Epithelial cell of prostate (primary cell): ENCODE measurements at regions not wholly inside any gene's neighbourhood (a gene's known extent, or its start where the extent isn't known, plus 50 kb on each side); places are given as distances from the start of the nearest gene placed in this dataset.

Experiments used
- DNase-seq: peaks from one replicate; pipeline ENCODE4 v3.0.0-alpha.2; 2011; ENCODE audit warnings: low read depth, low spot score
- H3K27ac ChIP-seq: fragments of 450-650 bp; 2 replicates; pipeline ENCODE4 v1.5.1; 2017; ENCODE audit warnings: mild to moderate bottlenecking

DNA sequence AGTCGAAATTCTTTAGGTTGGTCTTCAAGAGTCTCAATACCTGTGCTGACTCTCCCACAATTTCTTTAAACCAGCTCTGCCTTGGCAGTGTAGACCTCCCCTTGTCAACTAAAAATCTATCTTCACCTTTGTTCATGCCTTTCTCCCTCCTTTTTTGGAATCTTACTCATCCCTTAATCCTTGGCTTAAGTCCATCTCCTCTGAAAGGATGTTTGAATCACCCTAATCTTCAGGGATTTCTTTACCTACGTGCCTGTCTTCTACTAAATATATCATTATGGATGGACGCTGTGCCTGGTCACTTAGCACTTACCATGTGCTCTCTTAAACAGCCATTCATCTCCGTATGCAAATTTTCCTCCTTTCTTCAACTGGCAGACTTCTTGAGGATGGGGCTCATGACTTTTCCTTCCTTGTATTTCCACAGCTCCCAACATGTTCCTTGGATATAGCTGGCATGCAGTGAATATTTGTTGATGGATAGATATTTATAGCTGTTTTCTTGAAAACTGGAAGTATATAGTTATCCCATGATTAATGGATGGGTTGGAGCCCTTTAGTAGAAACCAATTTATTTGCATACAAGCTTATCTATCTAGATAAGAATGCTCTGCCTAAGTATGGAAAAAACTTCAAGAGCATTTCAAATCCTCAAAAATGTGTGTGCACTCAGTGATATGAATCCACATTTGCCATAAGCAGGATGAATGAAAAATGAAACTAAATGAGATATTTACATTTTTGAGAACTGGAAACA lies 166.6 kb downstream of the SPRY1 start:
- no peak for DNase-seq
- no peak overlapping the region for H3K27ac ChIP-seq

DNA sequence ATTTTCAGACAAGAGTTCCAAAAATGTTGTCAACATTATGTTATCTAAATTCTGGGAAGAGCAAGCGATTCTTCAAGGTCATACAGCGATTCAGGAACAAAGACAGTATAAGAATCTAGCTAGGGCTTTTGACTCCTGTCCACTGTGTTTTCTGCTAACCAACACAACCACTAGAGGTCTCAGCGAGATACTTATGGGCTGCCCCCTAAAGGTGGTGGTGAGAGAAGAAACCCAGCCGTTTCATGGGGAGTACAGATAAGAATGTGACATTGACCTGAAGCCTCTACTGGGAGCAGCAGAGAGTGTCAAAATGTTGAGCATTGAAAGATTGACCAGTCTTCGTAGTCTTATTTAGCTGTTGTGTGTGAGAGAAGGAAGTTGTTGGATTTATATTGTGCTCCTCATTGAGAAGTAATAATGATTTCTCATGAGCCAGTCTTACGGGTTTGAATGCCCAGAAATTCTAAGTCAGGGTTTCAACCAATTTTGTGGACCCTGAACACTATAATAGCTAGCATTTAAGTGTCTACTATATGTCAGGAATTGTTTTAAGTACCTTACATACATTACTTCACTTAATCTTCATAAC lies 168.3 kb downstream of the SPRY1 start:
- H3K27ac ChIP-seq = no peak overlapping the region
- DNase-seq = no peak

DNA sequence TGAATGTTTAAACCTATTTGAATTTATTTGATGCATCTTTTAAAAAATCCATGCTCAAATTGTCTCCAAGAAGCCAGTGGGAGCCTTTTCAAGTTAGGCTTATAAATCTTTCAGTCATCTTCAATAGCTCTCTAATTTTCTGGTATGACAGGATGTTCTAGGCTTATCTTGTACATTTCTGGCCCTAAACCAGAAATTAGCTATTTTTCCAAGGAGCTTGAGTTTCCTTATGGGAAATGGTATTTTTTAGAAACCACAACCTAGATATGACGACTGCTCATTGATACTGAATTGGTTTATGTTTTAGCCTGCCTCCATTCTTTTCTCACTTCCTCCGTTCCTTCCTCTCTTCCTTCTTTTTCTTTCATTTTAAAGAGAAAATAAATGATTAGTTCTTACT lies 172.3 kb downstream of the SPRY1 start:
- H3K27ac ChIP-seq = no peak overlapping the region
- no peak for DNase-seq

DNA sequence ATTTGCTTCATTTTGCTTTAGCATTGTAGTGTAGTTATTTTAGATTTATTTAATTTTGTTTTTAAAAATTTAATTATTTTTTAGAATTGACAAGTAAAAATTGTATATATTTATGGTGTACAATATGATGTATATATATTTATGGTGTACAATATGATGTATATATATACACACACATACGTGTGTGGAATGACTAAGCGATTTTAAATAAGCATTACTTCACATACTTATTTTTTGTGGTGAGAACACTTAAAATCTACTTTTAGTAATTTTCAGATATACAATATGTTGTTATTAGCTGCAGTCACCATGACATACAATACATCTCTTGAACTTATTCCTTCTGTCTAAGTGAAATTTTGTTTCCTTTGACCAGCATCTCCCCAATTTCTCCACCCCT lies 172.9 kb downstream of the SPRY1 start:
- H3K27ac ChIP-seq = no peak overlapping the region
- no peak for DNase-seq

DNA sequence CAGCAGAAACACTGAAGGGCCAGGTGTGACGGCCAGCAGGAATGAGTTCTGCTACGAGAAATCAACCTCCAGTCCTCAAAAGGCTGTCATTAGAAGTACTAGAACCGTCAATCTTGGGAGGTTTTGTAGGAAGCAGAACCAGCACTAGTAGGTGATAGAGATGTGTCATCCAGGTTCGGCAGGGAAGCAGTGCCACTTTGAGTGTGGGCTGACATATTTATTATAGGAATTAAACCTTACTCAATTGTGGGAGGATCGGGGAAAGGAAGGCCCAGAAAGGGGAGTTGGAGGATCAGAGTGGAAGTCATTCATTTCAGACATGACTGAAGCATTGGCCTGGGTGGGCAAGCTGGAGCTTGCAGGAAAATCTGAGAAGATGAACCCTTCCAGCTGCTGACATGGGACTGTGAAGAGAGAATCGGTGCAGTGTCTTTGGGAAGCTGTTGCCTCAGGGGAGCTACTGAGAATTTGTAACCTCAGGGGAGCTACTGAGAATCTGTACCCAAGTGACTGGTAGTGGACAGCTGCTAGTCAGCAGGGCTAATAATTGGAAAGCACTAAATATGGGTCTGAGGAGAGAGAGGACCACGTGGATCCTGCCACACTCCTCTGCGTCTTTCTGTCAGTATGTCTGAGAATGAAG lies 177.4 kb downstream of the SPRY1 start:
- no peak for DNase-seq
- H3K27ac ChIP-seq = no peak overlapping the region

DNA sequence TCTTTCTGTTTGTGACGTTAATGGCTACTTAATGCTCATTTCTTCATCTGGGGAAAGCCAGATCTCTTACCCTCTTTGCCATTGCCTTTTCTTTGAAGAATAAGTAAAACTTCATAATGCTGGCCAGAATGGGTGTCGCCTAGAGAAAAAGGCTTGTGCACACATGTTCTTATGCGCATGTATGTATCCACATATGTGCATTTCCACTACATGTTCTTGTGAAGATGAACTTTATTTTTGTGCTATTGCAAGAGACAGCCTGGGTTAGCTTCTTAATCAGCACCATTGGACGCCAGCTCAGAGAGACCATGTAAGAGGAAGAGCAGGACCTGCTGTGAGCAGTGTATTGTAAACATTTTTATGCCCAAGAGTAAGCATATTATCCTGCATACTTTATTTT lies 178.7 kb downstream of the SPRY1 start:
- no peak overlapping the region for H3K27ac ChIP-seq
- no peak for DNase-seq

DNA sequence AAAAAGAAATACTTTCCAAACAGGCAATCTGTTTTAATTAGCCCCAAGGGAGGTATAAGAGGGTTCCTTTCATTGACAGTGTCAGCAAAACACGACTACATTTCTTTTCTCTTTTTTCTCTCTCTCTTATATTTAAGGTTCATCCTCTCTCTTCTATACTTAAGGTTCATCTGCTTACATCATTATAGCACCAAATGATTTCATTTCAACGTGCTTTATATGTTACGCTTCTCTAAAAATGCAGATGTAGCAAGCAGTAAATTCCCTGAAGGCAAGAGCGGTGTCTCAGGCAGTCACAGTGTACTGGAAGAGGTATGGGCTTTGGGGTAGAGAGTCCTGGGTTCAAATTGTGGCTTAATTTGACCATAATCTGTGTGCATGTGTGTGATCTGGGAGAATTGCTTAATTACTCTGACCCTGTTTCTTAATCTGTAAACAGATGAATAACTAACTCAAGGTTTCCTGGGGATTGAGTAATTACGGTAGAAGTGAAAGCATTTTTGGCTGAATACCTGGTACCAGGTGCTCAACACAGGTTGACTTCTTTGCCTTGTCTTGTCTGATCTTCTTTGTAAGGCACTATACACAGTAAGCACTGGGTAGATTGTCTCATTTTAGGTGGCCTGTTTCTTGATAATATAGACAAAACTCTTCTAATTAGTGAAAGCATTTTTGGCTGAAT lies 180.8 kb downstream of the SPRY1 start:
- no peak for DNase-seq
- no peak overlapping the region for H3K27ac ChIP-seq

DNA sequence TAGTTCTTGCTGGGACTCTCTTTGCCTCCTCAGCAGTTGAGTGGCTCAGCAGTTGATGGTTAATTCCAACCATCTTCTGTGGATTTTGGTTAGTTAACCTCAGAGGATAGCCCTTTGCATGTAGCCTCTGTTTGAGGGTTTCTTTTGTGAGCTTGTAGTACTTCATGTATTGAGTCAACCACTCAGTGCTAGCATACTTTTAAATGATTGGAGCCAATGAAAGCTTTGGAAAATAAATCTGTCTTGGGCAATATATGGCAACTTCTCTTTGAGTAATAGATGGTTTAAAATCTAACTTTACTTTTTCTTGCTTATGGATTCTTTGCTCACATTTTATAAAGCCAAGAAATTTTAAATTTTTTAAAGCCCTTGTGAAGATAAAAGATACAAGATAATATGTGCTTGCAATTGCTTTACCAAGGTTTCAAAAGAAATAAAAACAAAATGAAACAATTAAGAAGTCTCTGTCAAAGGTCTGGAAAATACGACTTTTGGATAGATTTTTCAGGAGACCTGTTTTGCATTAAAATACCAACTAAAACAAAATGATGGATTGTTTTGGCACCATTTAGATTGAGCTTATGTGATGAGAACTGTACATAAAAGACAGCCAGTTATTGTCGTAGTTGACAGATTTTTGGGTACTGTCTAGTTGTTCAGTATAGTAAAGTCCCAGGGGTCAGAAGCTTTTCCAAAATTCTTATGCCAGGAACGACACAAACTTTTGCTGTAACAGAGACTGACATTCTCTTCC lies 181.9 kb downstream of the SPRY1 start:
- no peak overlapping the region for H3K27ac ChIP-seq
- DNase-seq = no peak

DNA sequence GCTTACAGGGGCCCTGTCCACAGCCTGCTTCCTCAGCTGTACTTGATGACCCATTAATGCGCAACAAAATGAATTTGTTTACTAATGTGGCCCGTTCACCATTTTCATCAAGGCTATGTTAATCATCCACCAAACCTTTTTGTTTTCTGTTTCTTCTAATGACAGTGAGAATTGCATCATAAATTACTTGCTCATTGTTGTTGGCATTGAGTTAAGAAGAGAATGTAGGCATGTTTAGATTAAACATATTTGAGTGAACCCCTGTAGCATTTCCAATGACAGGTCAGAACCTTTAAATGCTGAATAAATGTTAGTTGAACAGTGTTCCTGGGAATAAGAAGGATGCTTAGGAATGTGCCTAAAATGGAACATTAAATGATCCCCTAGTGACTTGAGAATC lies 183.4 kb downstream of the SPRY1 start:
- DNase-seq = no peak
- no peak overlapping the region for H3K27ac ChIP-seq

DNA sequence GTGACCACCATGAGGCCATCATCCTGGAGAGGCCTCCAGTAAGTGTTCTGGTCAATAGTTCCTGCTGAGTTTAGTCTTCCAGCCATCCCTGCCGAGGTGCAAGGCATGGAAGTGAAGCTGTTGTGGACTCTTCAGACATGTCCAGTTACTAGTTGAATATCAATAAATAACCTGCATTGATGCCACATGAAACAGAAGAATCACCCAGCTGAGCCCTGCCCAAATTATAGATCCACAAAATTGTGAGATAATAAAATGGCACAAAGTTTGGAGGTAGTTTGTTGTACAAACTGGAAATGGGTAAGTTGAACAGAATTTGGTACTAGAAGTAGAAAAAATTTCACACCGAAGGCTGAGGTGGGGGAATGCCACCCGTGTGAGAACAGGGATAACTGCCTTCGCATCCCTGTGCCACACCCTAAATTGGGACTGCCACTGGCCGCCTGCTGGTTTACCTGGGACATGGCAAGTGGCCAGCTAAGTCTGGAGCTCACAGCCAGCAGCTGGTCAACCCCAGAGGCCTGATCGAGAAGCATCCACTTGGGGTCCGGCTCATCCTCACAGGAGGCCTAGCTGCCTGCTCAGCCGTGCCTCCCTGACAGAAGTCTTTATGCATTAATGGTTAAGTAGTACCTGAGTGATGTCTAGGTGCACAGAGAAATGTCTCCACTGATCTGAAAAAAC lies 184.5 kb downstream of the SPRY1 start:
- no peak overlapping the region for H3K27ac ChIP-seq
- DNase-seq = no peak

DNA sequence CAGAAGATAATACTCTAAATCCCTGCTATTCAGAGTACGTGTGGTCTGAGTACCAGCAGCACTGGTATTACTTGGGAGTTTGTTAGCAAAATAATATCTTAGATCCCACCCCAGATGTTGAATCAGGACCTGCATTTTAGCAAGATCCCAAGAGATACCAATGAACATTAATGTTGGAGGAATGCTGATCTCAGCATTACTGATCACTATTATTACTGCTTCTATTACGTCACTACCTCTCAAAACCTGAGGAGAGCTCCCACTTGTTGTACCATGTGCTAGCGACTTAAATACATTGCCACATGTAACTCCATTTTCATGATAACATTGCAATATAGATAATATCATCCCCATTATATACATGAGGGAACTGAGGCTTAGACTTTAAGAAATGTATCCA lies 185.2 kb downstream of the SPRY1 start:
- H3K27ac ChIP-seq = no peak overlapping the region
- no peak for DNase-seq

DNA sequence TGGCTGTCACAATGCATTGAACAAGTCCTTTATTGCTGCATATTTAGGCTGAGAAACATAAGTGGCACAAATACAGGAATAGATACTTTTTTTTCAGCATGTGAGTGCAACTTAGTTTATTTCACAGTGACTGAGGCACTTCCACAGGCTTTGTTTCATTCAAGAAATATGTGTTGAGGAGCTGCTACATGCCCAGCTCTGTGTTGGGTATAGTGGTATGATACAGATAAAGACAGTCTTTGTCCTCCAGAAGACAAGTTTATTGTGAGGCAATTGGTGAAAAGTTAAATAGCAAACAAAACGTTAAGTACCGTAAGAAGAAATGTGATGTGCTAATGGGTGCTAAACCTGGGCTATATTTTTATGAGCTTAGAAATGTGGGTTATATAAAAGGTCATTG lies 186.4 kb downstream of the SPRY1 start:
- H3K27ac ChIP-seq = no peak overlapping the region
- DNase-seq = peak; percentile 34

DNA sequence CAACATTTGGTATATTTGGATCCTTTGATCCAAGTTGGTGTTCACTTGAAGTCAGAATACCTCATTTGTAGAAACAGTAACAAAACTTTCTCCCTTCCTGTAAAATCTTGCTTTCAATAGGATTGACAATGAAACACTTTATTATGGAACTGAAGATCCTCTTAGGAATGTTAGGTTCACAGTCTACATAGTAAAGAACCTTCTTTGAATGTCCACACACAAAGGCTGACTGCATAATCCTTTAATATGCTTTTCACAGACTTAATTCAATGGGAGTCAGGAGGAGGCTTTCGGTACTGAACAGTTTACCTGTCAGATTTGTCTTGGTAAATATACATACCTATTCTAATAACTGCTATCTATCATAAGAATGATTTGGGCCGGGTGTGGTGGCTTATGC lies 188.5 kb downstream of the SPRY1 start:
- H3K27ac ChIP-seq = no peak overlapping the region
- DNase-seq = no peak

DNA sequence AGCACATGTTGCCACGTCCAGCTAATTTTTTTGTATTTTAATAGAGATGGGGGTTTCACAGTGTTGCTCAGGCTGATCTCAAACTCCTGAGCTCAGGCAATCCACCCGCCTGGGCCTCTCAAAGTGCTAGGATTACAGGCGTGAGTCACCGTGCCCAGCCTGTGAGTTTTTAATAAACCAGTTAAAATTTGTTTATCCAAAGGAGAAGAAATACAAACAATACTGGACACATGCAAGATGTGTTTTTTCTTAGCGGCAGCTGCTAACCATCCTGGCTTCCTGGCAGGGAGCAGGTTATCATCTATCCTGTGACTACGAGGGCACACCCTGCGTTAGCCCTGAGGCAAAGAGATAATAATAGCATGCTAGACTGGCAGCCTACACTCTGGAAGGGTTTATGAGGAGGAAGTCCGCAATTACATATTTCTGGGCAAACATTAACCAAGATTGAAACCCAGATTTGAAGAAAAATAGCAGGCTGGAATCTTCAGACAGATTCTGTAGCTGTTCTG lies 191.4 kb downstream of the SPRY1 start:
- DNase-seq = peak; percentile 69
- peak overlapping the region; percentile 65 for H3K27ac ChIP-seq

DNA sequence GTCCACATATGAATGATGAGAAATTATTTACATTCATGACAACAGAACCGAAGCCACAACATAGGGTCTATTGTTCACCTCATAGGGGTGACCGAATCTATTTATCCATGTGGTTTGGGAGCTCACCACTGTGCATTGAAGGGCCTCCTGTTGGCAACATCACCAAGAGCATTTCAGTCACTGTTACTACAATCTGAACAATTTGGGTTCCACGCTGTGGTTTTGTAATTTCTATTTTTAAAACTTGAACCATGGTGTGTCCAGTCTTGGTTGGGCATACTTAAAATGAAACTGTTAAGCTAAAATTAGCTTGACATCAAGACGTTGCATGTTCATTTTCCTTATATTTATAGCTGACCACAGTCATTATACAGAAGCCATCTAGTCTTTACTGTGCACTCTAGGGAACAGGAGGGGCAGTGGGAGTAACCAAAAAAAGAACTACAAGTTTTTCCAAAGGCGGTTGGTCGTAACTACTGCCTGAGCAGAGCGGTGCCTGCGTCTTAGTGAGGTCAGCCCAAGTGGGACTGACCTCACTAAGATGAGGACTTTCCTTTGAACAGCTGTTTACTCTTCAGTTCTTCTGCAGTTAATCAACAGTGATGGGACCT lies 192.1 kb downstream of the SPRY1 start:
- DNase-seq = peak; percentile 49
- H3K27ac ChIP-seq = peak overlapping the region; percentile 65

DNA sequence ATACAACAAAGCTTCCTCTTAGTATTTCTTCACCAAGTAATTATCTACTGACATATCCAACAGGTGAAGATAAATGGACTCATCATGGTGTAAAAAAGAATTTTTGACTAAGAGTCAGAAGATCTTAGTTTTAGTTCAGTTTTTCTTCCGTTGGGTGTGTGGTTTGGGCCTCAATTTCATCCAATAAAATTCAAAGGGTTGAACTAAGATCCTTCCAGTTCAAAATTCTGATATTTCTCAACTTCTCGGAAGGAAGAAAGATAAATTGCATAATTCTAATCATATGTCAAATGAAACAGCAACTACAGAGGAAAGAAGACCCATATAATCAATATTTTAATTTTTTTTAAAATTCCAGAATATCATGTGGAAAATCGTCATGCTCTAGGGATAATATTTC lies 192.7 kb downstream of the SPRY1 start:
- no peak overlapping the region for H3K27ac ChIP-seq
- no peak for DNase-seq

DNA sequence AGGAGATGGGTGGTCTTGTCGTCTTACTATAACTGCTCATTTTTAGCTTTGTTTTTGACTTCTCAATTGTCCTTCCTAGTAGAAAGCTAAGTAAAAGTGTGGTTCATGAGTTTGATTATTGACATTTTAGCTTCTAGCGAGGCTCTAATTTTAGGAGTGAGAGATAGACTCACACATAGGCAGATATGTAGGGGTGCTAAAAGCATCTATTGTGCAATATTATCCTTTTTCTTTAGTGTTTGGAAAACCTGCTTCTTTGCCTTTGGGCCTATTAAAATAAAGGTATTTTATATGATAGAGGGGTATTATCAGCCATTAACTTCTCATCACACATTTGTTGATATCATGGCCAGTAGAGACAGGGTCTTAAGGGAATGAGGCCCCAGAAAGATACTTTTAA lies 195.3 kb downstream of the SPRY1 start:
- DNase-seq = no peak
- H3K27ac ChIP-seq = no peak overlapping the region

DNA sequence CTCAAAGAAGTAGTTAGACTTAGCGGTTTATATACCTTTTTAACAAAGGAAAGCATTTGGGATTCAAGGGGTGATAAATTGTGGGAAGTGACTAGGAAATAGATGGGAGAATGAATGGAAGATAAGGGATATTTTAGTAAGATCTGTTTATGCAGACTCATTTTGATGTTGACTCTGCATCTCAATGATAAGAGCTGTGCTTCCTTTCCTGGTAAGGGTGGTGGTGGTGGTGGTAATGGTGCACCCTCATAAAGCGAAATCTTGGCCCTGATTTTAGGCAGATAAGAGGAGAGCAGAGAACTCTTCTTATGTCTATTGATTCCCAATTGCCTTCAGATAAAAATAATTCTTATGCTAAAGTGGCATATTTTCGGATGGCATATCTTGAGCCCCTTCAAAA lies 197.1 kb downstream of the SPRY1 start:
- H3K27ac ChIP-seq = no peak overlapping the region
- DNase-seq = no peak

DNA sequence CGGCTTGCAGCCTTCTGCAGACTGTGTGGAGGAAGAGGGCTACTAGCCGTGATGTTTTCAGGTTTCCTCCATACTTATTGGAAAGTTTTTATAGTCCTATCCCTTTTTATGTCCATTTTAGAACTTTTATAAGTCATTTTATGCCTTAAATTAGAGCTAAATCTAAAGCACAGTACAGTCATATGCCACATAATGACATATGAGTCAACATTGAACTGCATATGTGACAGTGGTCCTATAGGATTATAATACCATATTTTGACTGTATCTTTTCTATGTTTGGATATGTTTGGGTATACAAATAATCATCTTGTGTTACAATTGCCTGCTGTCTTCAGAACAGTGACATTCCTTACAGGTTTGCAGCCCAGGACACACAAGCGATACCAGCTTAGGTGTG lies 200.2 kb downstream of the SPRY1 start:
- DNase-seq = no peak
- H3K27ac ChIP-seq = no peak overlapping the region
